Activated CD8-positive, alpha-beta memory T cell treated with anti-CD3 and anti-CD28 coated beads for 36 hours (primary cell): ENCODE measurements at regions not wholly inside any gene's neighbourhood (a gene's known extent, or its start where the extent isn't known, plus 50 kb on each side); places are given as distances from the start of the nearest gene placed in this dataset.
"Not testable (repeated sequence)": the region's sequence is repeated elsewhere in the genome, so short reads cannot be mapped to it uniquely, and the experiment has no call there.

Source experiments
- CTCF ChIA-PET: fragments of 350-600 bp; sonication (Branson Sonifier 250); formaldehyde crosslinking; loops from one replicate; lab custom pipeline; 2021; ENCODE audit warnings: antibody characterized with exemption; lab: Charles Lee
- POLR2A ChIA-PET: fragments of 350-600 bp; sonication (Branson Sonifier 250); formaldehyde crosslinking; loops from one replicate; lab custom pipeline; 2021; ENCODE audit warnings: antibody characterized with exemption; lab: Charles Lee

GRCh38 chr3:81874738-81875137 is 113.3 kb upstream of the GBE1 start:
- POLR2A ChIA-PET, result no interaction called here
- CTCF ChIA-PET, result no interaction called here

GRCh38 chr3:81872566-81872965 is 111.1 kb upstream of the GBE1 start:
- ChIA-PET CTCF (interaction anchor here (1.0 kb wide), 1 partner anchor 493 kb away, joined by 3 read pairs; no protein-coding TSS in a partner anchor), POLR2A (no interaction called here)

- ChIA-PET POLR2A (no interaction called here), CTCF (interaction anchor here (1.0 kb wide), 1 partner anchor 492 kb away, joined by 3 read pairs; no protein-coding TSS in a partner anchor)
Observed at GRCh38 chr3:81871358-81872155, 110.1 kb upstream of the GBE1 start.

- CTCF ChIA-PET, result no interaction called here
Observed at GRCh38 chr3:81869382-81869781, 107.9 kb upstream of the GBE1 start.

GRCh38 chr3:81868597-81868996 is 107.2 kb upstream of the GBE1 start:
- ChIA-PET CTCF (no interaction called here), POLR2A (no interaction called here)

More at GRCh38 chr3:81869382-81869781, 107.9 kb upstream of the GBE1 start:
- POLR2A ChIA-PET, result no interaction called here

- POLR2A ChIA-PET, result no interaction called here
- CTCF ChIA-PET, result no interaction called here
Observed at GRCh38 chr3:81867875-81868274, 106.4 kb upstream of the GBE1 start.

- POLR2A ChIA-PET, CTCF ChIA-PET: not testable (repeated sequence)
Observed at GRCh38 chr3:81865164-81865563, 103.7 kb upstream of the GBE1 start.

- CTCF ChIA-PET, result no interaction called here
- POLR2A ChIA-PET, result no interaction called here
Observed at GRCh38 chr3:81864272-81864671, 102.8 kb upstream of the GBE1 start.

GRCh38 chr3:81863756-81864155 is 102.3 kb upstream of the GBE1 start:
- CTCF ChIA-PET, result no interaction called here
- POLR2A ChIA-PET, result no interaction called here

- ChIA-PET POLR2A (no interaction called here), CTCF (no interaction called here)
Observed at GRCh38 chr3:81861593-81861992, 100.1 kb upstream of the GBE1 start.

- ChIA-PET POLR2A (no interaction called here), CTCF (no interaction called here)
Observed at GRCh38 chr3:81859524-81859923, 98.1 kb upstream of the GBE1 start.

- ChIA-PET CTCF (no interaction called here), POLR2A (no interaction called here)
Observed at GRCh38 chr3:81853431-81853830, 92.0 kb upstream of the GBE1 start.

- ChIA-PET CTCF (no interaction called here), POLR2A (no interaction called here)
Observed at GRCh38 chr3:81851176-81851575, 89.7 kb upstream of the GBE1 start.

- CTCF ChIA-PET, result no interaction called here
- POLR2A ChIA-PET, result no interaction called here
Observed at GRCh38 chr3:81846988-81847387, 85.5 kb upstream of the GBE1 start.

GRCh38 chr3:81841540-81841939 is 80.1 kb upstream of the GBE1 start:
- ChIA-PET CTCF (no interaction called here), POLR2A (no interaction called here)

GRCh38 chr3:81839504-81840094 is 78.2 kb upstream of the GBE1 start:
- CTCF ChIA-PET, result no interaction called here
- POLR2A ChIA-PET, result no interaction called here

GRCh38 chr3:81838457-81838856 is 77.0 kb upstream of the GBE1 start:
- ChIA-PET POLR2A (no interaction called here), CTCF (no interaction called here)

- POLR2A ChIA-PET, result no interaction called here
- CTCF ChIA-PET, result no interaction called here
Observed at GRCh38 chr3:81837071-81837593, 75.7 kb upstream of the GBE1 start.

- ChIA-PET CTCF (no interaction called here), POLR2A (no interaction called here)
Observed at GRCh38 chr3:81829937-81830336, 68.5 kb upstream of the GBE1 start.

- POLR2A ChIA-PET, result interaction anchor here (0.7 kb wide), 1 partner anchor 138 kb away, joined by 4 read pairs; no protein-coding TSS in a partner anchor
- CTCF ChIA-PET, result not testable (repeated sequence)
Observed at GRCh38 chr3:81829272-81829671, 67.8 kb upstream of the GBE1 start.

- ChIA-PET POLR2A (no interaction called here), CTCF (no interaction called here)
Observed at GRCh38 chr3:81823882-81824395, 62.5 kb upstream of the GBE1 start.
